Bronchial epithelial cell (primary cell): ENCODE measurements at regions not wholly inside any gene's neighbourhood (a gene's known extent, or its start where the extent isn't known, plus 50 kb on each side); places are given as distances from the start of the nearest gene placed in this dataset.
"Not testable (repeated sequence)": the region's sequence is repeated elsewhere in the genome, so short reads cannot be mapped to it uniquely, and the experiment has no call there.

ENCODE experiments used
- DNase-seq: peaks from one replicate; pipeline ENCODE4 v3.0.0-alpha.2; 2010; ENCODE audit warnings: low read depth
- FAIRE-seq: peaks from 2 replicates; lab custom pipeline; 2011; peaks lifted over from hg19 to GRCh38; lab: Jason Lieb, UNC
- H3K27me3 ChIP-seq: 2 replicates; pipeline ENCODE4 v1.5.1; 2011; ENCODE audit warnings: low read length; ENCODE audit not compliant: control insufficient read depth, insufficient read depth
- H3K36me3 ChIP-seq: 2 replicates; pipeline ENCODE4 v1.5.1; 2011; ENCODE audit warnings: low read length; ENCODE audit not compliant: control insufficient read depth, insufficient read depth
- H3K4me3 ChIP-seq: 2 replicates; pipeline ENCODE4 v1.5.1; 2011; ENCODE audit warnings: mild to moderate bottlenecking, low read depth, low read length, control low read depth
- CTCF ChIP-seq: IDR thresholded peaks from 2 replicates; pipeline ENCODE4 v1.5.1; 2011; ENCODE audit warnings: mild to moderate bottlenecking, moderate library complexity, low read length, control low read depth, inconsistent platforms; ENCODE audit not compliant: insufficient read depth, severe bottlenecking

- DNase-seq = no peak
- Histone ChIP-seq H3K4me3 (no peak overlapping the region), H3K36me3 (no peaks in the 10 kb centered on the region), H3K27me3 (peaks cover 2% of the 10 kb centered on the region)
- no peak for FAIRE-seq
- no peak for TF ChIP-seq CTCF
These were observed 70.1 kb upstream of the HECW1 start for GRCh38 chr7:43042302-43042701.

- Histone ChIP-seq H3K27me3 (peaks cover 5% of the 10 kb centered on the region), H3K36me3 (no peaks in the 10 kb centered on the region), H3K4me3 (no peak overlapping the region)
- DNase-seq (no peak), FAIRE-seq (no peak)
- TF ChIP-seq CTCF = no peak
These were observed 67.9 kb upstream of the HECW1 start for GRCh38 chr7:43044511-43044910.

GRCh38 chr7:43054052-43054722, 58.3 kb upstream of the HECW1 start:
- DNase-seq = no peak
- no peaks in the 10 kb centered on the region for H3K36me3 ChIP-seq
- H3K4me3 ChIP-seq = no peak overlapping the region
- H3K27me3 ChIP-seq = no peaks in the 10 kb centered on the region
- FAIRE-seq = no peak
- no peak for TF ChIP-seq CTCF

DNA sequence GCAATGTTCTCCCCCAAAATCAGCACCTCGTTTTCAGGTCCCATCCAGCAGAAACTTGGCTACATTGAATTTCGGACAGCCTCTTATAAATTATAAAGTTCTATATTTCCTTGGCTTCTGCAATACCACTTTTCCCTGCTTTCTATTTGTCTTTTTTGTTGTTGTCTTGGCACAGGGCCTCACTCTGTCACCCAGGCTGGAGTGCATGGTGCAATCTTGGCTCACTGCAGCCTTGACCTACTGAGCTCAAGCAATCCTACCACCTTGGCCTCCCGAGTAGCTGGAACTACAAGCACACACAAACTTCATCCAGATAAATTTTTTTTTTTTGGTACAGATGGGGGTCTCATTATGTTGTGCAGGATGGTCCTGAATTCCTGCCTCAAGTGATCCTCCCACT, 55.3 kb upstream of the HECW1 start:
- H3K27me3 ChIP-seq = no peaks in the 10 kb centered on the region
- DNase-seq = no peak
- FAIRE-seq = no peak

DNA sequence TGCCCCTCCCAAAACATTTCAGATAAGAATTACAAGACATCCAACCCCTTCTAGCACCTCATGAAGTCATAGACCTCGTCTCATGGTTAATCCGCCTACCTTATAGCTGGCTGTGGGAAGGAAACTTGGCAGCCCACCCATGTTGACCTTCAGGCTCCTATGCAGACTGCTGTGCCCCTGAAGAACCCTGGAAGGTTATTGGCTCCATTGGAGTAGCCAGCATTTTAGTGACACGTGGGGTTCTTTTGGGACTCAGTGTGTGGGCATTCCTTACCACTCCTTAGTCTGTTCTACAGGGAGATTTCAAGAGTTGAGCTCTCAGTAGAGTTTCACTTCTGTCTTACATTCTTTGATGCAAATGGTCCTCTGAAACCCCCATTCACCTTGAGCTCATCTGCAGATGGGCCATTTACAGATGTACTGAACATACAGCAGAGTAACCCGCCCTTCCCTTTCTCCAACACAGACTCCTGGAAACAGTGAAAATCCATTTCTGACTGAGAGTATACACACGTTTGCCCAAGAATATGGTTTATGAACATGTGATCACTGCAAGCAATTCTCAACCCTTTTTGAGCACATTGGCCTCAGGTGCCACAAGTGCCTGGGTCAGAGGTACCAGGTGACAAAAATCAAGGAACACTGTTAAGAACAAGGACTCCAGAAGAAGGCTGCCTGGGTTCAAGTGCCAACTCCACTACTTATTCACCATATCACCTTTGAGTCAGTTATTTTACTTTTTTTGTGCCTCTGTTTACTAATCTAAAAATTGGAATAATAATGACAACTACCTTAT, 54.0 kb upstream of the HECW1 start:
- no peak overlapping the region for H3K4me3 ChIP-seq
- H3K36me3 ChIP-seq = no peaks in the 10 kb centered on the region
- H3K27me3 ChIP-seq = no peaks in the 10 kb centered on the region
- DNase-seq = no peak
- no peak for FAIRE-seq
- TF ChIP-seq CTCF = no peak

More for the DNA sequence above, 55.3 kb upstream of the HECW1 start:
- H3K36me3 ChIP-seq = no peaks in the 10 kb centered on the region
- TF ChIP-seq CTCF = no peak
- no peak overlapping the region for H3K4me3 ChIP-seq

GRCh38 chr7:43059067-43059600, 53.3 kb upstream of the HECW1 start:
- DNase-seq, H3K4me3 ChIP-seq, FAIRE-seq, H3K27me3 ChIP-seq, H3K36me3 ChIP-seq: not testable (repeated sequence)
